ENCODE measurements at regions not wholly inside any gene's neighbourhood (a gene's known extent, or its start where the extent isn't known, plus 50 kb on each side); places are given as distances from the start of the nearest gene placed in this dataset.

- TF ChIP-seq CTCF (conservative IDR thresholded peaks at IDR 0.05) = no peak
- Mint-ChIP-seq H3K36me3 (no peaks in the 10 kb centered on the region), H3K9me3 (no peaks in the 10 kb centered on the region), H3K4me3 (no peak overlapping the region), H3K27ac (no peak overlapping the region), H3K4me1 (ENCODE audit: unreplicated experiment) (no peaks in the 10 kb centered on the region), H3K27me3 (no peaks in the 10 kb centered on the region)
- DNase-seq (ENCODE audit: extremely low spot score, unreplicated experiment) = no peak
Measured at GRCh38 chrX:87098477-87098876, 419.1 kb upstream of the KLHL4 start.

GRCh38 chrX:87105131-87105530 is 412.5 kb upstream of the KLHL4 start:
- Mint-ChIP-seq H3K27ac (no peak overlapping the region), H3K9me3 (no peaks in the 10 kb centered on the region), H3K27me3 (no peaks in the 10 kb centered on the region), H3K4me1 (ENCODE audit: unreplicated experiment) (no peaks in the 10 kb centered on the region), H3K4me3 (no peak overlapping the region), H3K36me3 (no peaks in the 10 kb centered on the region)
- TF ChIP-seq CTCF (conservative IDR thresholded peaks at IDR 0.05) = no peak
- DNase-seq (ENCODE audit: extremely low spot score, unreplicated experiment) = no peak

- Mint-ChIP-seq H3K27me3 (no peaks in the 10 kb centered on the region), H3K9me3 (no peaks in the 10 kb centered on the region), H3K27ac (no peak overlapping the region), H3K4me3 (no peak overlapping the region), H3K4me1 (ENCODE audit: unreplicated experiment) (no peaks in the 10 kb centered on the region), H3K36me3 (no peaks in the 10 kb centered on the region)
- DNase-seq (ENCODE audit: extremely low spot score, unreplicated experiment) = no peak
- TF ChIP-seq CTCF (conservative IDR thresholded peaks at IDR 0.05) = no peak
Measured at GRCh38 chrX:87110142-87110541, 407.5 kb upstream of the KLHL4 start.

GRCh38 chrX:87140800-87141483 is 376.7 kb upstream of the KLHL4 start:
- DNase-seq (ENCODE audit: extremely low spot score, unreplicated experiment) = no peak
- no peaks in the 10 kb centered on the region for H3K4me1 Mint-ChIP-seq (ENCODE audit: unreplicated experiment)
- H3K4me3 Mint-ChIP-seq = no peak overlapping the region
- no peak for TF ChIP-seq CTCF (conservative IDR thresholded peaks at IDR 0.05)
- no peaks in the 10 kb centered on the region for H3K27me3 Mint-ChIP-seq
- H3K36me3 Mint-ChIP-seq = no peaks in the 10 kb centered on the region
- H3K27ac Mint-ChIP-seq = no peak overlapping the region
- H3K9me3 Mint-ChIP-seq = no peaks in the 10 kb centered on the region

GRCh38 chrX:87160435-87161010 is 357.1 kb upstream of the KLHL4 start:
- DNase-seq (ENCODE audit: extremely low spot score, unreplicated experiment) = no peak
- TF ChIP-seq CTCF (conservative IDR thresholded peaks at IDR 0.05) = no peak
- H3K27me3 Mint-ChIP-seq = no peaks in the 10 kb centered on the region
- H3K36me3 Mint-ChIP-seq = no peaks in the 10 kb centered on the region
- H3K27ac Mint-ChIP-seq = no peak overlapping the region
- no peak overlapping the region for H3K4me3 Mint-ChIP-seq
- H3K4me1 Mint-ChIP-seq (ENCODE audit: unreplicated experiment) = no peaks in the 10 kb centered on the region
- peaks cover 4% of the 10 kb centered on the region for H3K9me3 Mint-ChIP-seq
